WI38 (cell line): ENCODE measurements at regions not wholly inside any gene's neighbourhood (a gene's known extent, or its start where the extent isn't known, plus 50 kb on each side); places are given as distances from the start of the nearest gene placed in this dataset.

Experiments
- H3K4me3 ChIP-seq: 2 replicates; pipeline ENCODE4 v1.5.1; 2011; ENCODE audit warnings: low read depth, mild to moderate bottlenecking, control low read depth, low read length
- TF ChIP-seq, protein P1 (sequence below): IDR thresholded peaks from 2 replicates; pipeline ENCODE4 v1.5.1; 2012; ENCODE audit warnings: low read depth, mild to moderate bottlenecking, control low read depth, low read length

- TF ChIP-seq, protein P1, sequence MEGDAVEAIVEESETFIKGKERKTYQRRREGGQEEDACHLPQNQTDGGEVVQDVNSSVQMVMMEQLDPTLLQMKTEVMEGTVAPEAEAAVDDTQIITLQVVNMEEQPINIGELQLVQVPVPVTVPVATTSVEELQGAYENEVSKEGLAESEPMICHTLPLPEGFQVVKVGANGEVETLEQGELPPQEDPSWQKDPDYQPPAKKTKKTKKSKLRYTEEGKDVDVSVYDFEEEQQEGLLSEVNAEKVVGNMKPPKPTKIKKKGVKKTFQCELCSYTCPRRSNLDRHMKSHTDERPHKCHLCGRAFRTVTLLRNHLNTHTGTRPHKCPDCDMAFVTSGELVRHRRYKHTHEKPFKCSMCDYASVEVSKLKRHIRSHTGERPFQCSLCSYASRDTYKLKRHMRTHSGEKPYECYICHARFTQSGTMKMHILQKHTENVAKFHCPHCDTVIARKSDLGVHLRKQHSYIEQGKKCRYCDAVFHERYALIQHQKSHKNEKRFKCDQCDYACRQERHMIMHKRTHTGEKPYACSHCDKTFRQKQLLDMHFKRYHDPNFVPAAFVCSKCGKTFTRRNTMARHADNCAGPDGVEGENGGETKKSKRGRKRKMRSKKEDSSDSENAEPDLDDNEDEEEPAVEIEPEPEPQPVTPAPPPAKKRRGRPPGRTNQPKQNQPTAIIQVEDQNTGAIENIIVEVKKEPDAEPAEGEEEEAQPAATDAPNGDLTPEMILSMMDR: no peak
These were observed 78.1 kb upstream of the SPATA31C2 start for GRCh38 chr9:88216126-88216995.

GRCh38 chr9:88215196-88216125 lies 77.2 kb upstream of the SPATA31C2 start:
- no peak overlapping the region for H3K4me3 ChIP-seq
- TF ChIP-seq, protein P1: no peak

More at GRCh38 chr9:88216126-88216995, 78.1 kb upstream of the SPATA31C2 start:
- H3K4me3 ChIP-seq: no peak overlapping the region

- H3K4me3 ChIP-seq: no peak overlapping the region
- TF ChIP-seq, protein P1: no peak
These were observed 64.0 kb upstream of the SPATA31C2 start for GRCh38 chr9:88202321-88202720.

- peak overlapping the region; percentile 42 for H3K4me3 ChIP-seq
- TF ChIP-seq, protein P1: no peak
These were observed 60.1 kb upstream of the SPATA31C2 start for GRCh38 chr9:88198341-88198807.

DNA sequence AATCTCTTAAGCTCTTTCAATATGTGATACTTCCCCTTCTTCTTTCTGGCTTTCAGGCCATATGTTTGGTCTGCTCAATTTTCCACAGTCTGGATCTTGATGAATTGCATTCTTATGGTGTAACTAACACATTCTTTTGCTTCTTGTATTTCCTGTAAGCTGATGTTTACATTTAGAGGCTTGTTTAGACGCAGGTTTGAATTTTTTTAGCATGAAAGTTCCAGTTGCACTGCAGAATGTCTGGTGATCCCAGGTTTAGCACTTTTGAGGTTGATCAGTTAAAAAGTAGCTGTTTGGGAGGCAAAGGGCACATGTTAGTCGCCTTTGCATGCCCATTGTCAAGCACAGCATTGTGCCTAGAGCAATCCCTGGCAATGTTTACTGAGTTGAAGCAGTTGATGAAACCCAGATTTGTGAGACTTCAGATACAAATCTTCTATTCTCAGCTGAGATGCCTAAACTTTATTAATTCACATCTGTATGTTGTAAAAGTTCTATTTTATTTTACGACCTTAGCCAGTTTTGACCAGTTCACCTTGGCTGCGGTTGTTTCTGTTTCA lies 59.6 kb upstream of the SPATA31C2 start:
- peak overlapping the region; percentile 42 for H3K4me3 ChIP-seq

DNA sequence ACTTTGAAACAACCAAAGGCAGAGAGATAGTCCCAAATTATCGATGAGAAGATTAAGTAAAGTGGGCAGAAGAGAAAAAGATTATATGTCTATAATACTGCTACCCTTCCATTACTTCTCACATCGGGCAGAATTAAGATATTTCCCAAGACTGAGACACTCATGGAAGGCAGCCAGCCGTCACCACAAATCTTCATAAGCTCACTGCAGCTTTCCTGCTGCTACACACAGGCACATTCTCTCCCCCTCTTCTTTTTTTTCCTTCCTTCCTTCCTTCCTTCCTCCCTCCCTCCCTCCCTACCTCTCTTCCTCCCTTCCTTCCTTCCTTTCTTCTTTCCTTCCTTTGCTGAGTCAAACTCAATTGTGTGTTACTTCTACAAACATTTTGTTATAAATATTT lies 58.7 kb upstream of the SPATA31C2 start:
- TF ChIP-seq, protein P1: no peak
- H3K4me3 ChIP-seq: peak overlapping the region; percentile 38

More for the DNA sequence above, 59.6 kb upstream of the SPATA31C2 start:
- TF ChIP-seq, protein P1: no peak
